ENCODE measurements at regions not wholly inside any gene's neighbourhood (a gene's known extent, or its start where the extent isn't known, plus 50 kb on each side); places are given as distances from the start of the nearest gene placed in this dataset.

GRCh38 chr3:144221761-144222160, 250.1 kb downstream of the DIPK2A start:
- DNase-seq (ENCODE audit: low read depth): no peak
- no peak for TF ChIP-seq CTCF (conservative IDR thresholded peaks at IDR 0.05; ENCODE audit: low read length)
- no peak overlapping the region for H3K4me3 ChIP-seq (ENCODE audit: low read length)

- no peak for TF ChIP-seq CTCF (conservative IDR thresholded peaks at IDR 0.05; ENCODE audit: low read length)
- H3K4me3 ChIP-seq (ENCODE audit: low read length): no peak overlapping the region
- no peak for DNase-seq (ENCODE audit: low read depth)
Observed at GRCh38 chr3:144229330-144229729, 257.7 kb downstream of the DIPK2A start.

DNA sequence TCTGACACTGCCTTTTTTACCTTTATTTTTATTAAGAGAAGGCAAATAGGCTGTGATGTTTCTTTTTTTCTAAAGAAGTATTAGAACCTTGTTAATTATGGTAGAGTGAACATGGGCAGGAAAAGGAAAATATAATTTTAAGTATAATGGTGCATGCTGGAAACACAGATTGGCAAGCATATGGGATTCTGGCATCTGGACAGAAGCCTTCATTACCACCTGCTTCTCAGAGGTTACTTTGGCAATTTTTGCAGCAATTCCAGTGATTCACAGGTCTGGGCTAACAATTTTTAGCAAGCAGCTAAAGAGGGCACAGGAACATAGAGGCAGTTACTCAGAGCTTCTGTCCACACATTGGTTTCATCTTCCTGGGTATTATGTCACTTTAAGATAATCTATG, 258.3 kb downstream of the DIPK2A start:
- no peak overlapping the region for H3K4me3 ChIP-seq (ENCODE audit: low read length)
- TF ChIP-seq CTCF (conservative IDR thresholded peaks at IDR 0.05; ENCODE audit: low read length): no peak
- no peak for DNase-seq (ENCODE audit: low read depth)

- no peak overlapping the region for H3K4me3 ChIP-seq (ENCODE audit: low read length)
- no peak for TF ChIP-seq CTCF (conservative IDR thresholded peaks at IDR 0.05; ENCODE audit: low read length)
- no peak for DNase-seq (ENCODE audit: low read depth)
Observed at GRCh38 chr3:144235489-144235888, 263.9 kb downstream of the DIPK2A start.

DNA sequence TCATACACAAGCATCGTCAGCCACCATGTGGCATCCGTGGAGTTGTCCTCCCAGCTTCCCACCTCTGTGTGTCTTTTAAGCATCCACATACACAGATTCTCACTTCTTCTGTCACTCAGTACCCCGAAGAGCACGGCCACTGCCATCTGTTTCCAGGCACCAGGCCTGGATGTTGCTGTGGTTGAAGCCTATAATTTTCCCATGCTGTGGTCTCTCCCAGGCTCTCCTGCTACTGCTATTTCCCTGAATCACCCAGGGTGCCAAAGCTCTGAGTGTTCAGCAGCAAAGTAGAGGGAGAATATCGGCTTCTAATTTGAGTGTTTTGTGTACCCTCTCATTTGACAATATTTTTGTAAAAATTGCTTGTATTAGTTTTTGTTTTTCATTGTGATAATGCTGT, 265.7 kb downstream of the DIPK2A start:
- no peak for TF ChIP-seq CTCF (conservative IDR thresholded peaks at IDR 0.05; ENCODE audit: low read length)
- DNase-seq (ENCODE audit: low read depth): no peak
- no peak overlapping the region for H3K4me3 ChIP-seq (ENCODE audit: low read length)

DNA sequence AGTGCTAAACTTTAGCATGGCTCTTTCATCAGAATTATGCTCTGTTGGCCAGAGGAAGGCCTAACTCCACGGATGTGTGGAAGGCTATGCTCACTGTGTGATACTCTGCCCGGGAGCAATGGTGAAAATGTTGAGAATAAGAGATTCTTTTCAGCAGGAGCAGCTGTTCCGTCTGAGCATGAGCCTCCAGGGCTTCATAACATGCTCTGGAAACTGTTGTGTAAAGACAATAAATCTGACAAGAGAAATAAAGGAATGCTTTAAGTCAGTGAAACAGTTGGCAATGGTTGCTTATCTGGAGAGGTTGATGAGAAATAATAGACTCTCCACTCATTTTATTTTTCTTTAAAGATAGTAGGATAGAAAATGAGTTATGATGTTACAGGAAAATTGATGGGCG, 269.8 kb downstream of the DIPK2A start:
- no peak for TF ChIP-seq CTCF (conservative IDR thresholded peaks at IDR 0.05; ENCODE audit: low read length)
- no peak overlapping the region for H3K4me3 ChIP-seq (ENCODE audit: low read length)
- no peak for DNase-seq (ENCODE audit: low read depth)

DNA sequence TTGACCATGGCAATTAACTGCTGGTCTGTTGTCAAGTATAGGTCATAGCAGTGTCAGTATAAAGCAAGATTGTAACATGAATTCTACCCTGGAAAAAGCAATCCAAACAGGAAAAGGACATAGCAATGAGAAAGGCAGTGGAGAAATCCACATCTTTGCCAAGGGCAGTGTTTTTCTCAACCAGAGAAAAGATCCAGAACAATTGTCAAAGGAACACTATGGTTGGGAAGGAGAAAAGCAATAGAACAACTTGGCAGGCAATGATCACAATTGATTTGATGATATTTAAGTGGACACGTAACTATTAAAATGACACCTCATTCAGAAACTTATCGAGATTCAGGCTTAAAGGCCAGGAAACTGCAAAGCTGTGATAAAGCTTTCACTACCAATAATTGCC, 271.1 kb downstream of the DIPK2A start:
- DNase-seq (ENCODE audit: low read depth): no peak
- H3K4me3 ChIP-seq (ENCODE audit: low read length): no peak overlapping the region
- TF ChIP-seq CTCF (conservative IDR thresholded peaks at IDR 0.05; ENCODE audit: low read length): no peak
